ENCODE measurements at regions not wholly inside any gene's neighbourhood (a gene's known extent, or its start where the extent isn't known, plus 50 kb on each side); places are given as distances from the start of the nearest gene placed in this dataset.

DNA sequence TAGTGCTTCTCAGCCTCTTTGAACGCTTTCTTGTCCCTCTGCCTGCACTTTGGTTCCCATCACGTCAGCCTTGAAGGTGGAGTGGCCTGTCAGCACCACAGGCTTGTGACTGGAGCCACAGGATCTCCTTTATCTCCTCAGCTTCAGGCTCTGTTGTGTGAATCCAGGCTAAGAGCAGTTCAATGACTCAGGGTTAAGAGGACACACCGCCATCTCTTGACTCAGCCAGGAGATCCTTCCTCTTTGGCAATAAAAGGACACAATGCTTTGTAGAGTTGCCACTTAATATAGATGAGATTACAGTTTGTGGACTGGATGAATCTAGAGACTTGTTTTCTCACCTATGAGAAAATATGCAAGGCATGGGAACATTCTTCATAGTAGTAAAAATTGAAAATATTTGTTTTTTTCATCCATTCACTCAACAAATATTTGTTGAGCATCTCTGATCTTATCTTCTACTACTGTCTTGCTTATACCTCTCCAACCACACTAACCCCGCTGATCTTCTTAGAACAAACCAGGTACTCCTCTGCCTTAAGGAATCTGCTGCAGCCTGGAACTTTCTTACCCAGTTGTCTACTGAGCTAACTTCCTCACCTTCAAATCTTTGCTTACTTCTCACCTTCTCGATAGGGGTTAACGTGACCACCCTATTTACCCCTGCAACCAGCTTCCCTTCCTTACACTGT is 62.3 kb downstream of the UCHL1 start:
- DNase-seq: no peak

GRCh38 chr4:41319553-41319952 is 62.8 kb downstream of the UCHL1 start:
- DNase-seq: peak in 1 of 3 experiments; percentile 40

DNA sequence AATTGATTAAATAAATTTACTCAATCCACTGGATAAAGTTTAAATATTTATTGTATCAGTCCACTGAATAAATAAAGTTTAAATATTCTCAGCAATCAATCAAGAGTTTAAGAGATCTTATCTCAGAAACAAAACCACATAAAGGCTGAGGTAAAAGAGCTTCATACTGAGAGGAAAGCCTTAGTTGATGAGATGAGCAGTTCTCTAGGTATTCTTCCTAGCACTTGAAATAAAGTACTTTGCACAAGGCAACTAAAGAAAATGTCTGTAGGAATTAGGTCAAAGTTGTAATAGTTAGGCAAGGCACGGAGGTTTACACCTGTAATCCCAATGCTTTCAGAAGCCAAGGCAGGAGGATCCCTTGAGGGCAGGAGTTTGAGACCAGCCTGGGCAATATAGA is 63.5 kb downstream of the UCHL1 start:
- DNase-seq: no peak

DNA sequence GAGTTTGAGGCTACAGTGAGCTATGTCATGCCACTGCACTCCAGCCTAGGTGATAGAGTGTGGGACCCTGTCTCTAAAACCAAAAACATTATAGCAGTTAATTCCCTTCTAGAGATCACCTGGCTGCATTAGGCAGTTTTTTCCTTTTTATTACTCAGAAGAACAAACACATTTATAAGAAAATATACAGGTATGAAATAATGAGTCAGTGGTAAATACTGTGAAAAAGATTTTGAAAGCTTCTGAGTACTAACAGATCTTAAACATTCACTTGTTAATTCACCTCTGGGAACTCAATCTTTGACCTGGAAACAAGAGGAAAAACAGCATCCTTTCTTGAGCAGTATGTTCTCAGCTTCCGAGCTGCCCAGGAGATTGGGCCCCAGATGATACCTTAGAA is 64.1 kb downstream of the UCHL1 start:
- DNase-seq: no peak

- no peak for DNase-seq
These were observed 64.7 kb downstream of the UCHL1 start for GRCh38 chr4:41321216-41321945.

DNA sequence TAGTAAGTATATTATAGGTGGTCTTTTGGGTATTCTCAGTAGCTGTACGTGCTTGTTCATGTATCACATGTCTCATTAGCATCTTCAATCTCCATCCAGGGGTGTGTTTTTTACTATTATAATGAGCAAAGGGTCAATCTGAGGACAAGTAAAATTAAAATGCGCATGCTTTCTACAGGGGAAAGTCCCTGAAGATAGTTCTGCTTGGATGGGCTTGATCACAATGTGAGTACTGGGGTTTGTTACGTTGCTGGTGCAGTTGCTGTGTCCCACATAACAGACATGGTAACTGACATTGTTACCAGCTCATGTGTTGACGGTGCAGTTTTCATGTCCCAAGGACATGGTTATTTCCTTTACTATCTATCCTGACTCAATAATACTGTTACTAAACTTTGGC is 65.9 kb downstream of the UCHL1 start:
- DNase-seq: no peak

- DNase-seq: no peak
These were observed 66.5 kb downstream of the UCHL1 start for GRCh38 chr4:41323179-41323578.

- no peak for DNase-seq
These were observed 67.0 kb downstream of the UCHL1 start for GRCh38 chr4:41323706-41324105.

- no peak for DNase-seq
These were observed 68.1 kb downstream of the UCHL1 start for GRCh38 chr4:41324861-41325260.

DNA sequence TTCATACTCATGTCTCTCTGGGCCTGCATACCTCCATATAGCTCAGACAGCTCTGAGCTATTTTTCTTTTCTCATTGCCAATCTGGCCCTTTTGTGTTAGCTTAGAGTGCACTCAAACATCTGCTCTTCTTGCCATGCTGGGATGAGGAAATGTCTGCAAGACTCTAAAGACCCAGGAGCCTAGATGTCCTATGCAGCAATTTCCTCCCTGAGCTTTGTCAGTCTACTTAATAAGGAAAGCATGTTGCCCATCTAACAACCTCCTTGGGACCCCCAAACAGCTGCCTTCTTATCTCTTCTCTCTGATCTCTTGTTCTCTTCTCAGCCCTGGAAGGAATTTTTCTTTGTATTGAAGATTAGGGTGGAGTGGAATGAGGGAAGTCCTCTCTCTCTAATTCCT is 69.2 kb downstream of the UCHL1 start:
- DNase-seq: no peak

DNA sequence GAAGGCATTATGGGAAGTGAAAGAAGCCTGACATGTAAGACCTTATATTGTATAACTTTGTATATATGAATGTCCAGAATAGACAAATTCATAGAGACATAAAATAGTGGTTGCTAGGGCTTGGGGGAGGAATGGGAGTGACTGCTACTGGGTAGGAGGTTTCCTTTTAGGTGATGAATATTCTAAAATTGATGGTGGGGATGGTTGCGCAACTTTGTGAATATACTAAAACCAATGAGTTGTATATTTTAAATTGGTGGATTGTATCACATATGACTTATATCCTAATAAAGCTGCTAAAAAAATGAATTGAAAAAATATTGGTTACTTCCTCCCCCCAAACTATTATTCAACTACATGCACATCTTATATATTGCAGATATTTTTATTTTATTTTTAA is 70.0 kb downstream of the UCHL1 start:
- no peak for DNase-seq

DNA sequence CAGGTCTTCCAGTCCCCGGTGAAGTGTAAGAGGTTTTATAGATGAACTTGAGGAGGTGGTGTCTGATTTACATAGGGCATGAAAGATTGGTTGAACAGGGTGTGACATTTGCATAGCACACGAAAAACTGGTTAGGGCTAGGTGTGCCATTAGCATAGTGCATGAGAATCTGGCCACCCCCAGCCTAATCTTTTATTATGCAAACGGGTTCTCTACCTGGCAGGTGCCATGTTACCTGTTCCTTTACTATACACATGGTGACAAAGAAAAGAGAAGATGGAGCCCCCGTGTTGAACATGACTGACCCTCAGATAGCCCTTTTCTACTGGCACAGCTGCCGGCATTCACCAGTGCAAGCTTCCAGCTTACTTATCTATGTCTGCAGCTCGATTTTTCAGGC is 71.0 kb downstream of the UCHL1 start:
- no peak for DNase-seq

- DNase-seq: no peak
These were observed 72.6 kb downstream of the UCHL1 start for GRCh38 chr4:41329361-41329760.

GRCh38 chr4:41331224-41331623 is 74.5 kb downstream of the UCHL1 start:
- DNase-seq: no peak

- no peak for DNase-seq
These were observed 75.9 kb downstream of the UCHL1 start for GRCh38 chr4:41332510-41333054.

- peak in 1 of 3 experiments; percentile 63 for DNase-seq
These were observed 77.5 kb downstream of the UCHL1 start for GRCh38 chr4:41334182-41334581.

DNA sequence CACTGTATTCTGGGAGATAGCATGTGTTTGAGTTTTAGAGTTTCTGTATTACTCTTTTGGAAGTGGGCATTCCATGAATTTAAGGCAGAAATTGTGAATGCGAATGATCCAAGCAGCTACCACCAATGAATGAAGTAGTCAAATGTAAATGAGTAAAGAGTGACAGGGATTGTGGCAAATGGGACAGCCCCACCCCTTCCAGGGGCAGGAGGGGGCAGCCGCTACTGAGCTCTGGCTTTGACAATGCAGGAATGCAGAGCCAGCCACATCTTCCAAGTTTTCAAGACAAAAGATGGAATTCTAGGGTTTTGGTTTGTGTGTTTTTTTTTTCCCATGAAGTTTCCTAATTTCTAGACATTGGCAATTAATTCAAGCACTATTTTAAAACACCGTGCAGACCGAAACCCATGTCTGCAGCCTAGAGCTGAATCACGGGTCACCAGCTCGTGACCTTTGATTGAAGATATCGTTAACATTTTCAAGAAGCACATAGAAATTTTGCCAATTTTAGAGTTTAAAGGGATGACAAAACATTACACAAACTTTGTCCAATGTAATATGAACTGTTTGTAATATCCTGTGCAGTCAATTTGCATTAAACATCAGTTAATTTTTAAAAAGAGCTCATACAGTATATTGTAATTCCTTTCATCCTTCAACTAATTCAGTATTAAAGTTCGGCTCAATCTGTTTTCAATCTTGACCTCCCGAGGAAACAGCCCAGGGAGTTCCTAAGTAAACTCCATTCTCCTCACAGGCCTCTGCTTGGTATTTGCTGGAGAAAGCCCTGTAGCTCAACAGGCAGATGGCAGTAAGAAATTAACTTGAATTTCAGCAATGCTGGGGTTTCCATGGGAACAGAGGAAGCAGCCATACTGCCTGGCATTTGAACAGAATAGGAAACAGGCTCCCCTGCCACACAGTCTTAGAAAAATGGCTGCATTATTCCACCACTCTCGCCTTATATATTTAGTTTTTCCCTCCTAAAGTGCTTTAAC is 83.4 kb downstream of the UCHL1 start:
- DNase-seq: peak in 2 of 3 experiments; percentile 42 to 82

DNA sequence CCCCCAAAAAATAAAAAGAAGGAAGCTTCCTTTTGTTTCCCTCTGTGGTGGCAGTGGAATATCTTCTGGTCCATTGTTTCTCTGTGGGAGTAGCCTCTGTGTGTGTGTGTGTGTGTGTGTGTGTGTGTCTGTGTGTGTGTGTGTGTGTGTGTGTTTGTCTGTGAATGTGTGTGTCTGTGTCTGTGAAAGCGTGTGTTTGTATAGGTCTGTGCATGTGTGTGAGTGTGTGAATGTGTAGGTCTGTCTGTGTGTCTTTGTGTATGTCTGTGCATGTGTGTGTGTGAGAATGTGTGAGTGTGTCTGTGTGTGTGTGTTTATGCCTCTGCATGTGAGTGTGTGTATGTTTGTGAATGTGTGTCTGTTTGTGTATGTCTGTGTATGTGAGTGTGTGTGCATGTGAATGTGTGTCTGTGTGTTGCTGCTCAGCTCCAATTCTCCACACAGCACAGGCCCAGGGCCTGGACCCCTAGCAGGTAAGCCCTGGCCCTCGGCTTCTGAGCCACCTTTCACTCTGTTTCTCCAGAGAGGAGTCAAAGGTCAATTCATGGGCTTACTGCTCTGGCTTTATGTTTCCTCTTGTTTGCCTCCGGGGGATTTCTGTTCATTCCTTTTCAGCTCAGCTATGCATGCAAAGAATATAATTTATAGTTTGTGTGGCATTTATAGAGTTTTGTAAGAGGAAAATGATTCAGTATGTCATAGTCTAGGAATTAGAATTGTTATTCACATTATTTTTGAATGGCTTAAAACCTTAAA is 89.8 kb downstream of the UCHL1 start:
- DNase-seq: no peak

GRCh38 chr4:41349021-41349420 is 92.3 kb downstream of the UCHL1 start:
- DNase-seq: no peak

DNA sequence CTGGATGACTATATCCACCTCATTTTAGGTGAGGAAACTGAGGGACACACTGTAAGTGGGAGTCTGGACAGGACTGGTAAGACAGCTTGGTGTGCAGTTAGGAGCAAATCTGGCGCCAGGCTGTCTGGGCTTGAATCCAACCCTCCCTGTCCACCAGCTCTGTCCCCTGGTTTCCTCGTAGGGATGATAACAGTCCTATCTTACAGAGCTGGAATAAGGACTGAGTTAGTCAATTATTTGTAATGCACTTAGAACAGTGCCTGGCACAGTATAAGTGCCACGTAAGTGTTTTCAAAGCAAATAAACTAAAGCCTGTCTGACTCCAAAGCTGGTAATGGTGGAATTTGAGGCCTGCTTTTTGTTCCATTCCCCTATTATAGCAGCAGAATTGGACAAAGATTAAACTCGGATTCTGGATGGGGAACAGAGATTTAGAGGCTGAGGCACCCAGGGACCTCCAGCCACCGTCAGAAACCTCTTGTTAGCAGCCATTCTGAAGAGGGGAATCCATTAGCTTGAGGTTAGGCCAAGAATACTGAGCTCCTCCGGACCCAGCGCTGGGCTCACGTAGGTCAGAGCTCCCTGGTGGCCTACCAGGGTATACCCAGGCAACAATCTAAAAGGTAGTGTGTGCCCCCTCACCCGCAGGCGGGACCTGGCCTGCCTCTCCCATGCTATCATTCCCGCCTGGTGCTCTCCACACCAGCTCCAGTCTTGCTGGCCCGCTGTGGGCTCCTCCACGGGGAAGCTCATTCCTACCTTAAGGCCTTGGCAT is 102.1 kb downstream of the UCHL1 start:
- DNase-seq: peak; percentile 4 to 92 (median 35)

- DNase-seq: peak in 1 of 3 experiments; percentile 46
These were observed 102.7 kb downstream of the UCHL1 start for GRCh38 chr4:41359422-41359775.

DNA sequence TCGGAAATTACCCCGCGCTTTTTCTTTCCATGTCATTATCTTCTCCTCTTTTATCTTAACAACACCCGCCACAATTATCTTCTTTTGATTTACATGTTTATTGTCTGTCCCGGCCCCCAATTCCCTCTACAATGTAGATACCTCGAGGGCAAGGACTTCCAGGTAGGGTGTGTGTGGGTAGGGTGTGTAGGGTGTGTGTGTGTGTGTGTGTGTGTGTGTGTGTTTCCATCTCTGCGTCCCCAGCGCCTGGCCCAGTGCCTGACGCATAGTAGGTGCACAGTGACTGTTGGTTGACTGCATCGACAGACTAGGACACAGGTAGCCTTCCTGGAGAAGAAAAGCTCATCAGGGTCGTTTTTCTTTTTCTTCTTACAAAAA is 103.1 kb downstream of the UCHL1 start:
- DNase-seq: peak in 1 of 3 experiments; percentile 75

All from NCI-H1417 (cell line).